ENCODE measurements at regions not wholly inside any gene's neighbourhood (a gene's known extent, or its start where the extent isn't known, plus 50 kb on each side); places are given as distances from the start of the nearest gene placed in this dataset.
"Not testable (repeated sequence)": the region's sequence is repeated elsewhere in the genome, so short reads cannot be mapped to it uniquely, and the experiment has no call there.

DNA sequence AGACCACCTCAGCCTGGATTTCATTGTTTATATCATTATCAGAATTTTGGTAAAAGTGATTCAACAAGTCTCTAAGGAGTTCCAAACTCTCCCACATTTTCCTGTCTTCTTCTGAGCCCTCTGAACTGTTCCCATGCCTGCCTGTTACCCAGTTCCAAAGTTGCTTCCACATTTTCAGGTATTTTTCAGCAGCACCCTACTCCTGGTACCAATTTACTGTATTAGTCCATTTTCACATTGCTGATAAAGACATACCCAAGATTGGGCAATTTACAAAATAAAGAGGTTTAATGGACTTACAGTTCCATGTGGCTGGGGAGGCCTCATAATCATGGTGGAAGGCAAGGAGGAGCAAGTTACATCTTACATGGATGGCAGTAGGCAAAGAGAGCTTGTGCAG lies 1087.3 kb downstream of the DIAPH3 start:
- H3K4me1 ChIP-seq (ENCODE audit: control insufficient read depth, insufficient read depth, low read length); H3K36me3 ChIP-seq (ENCODE audit: control insufficient read depth, insufficient read depth, low read length); H3K4me3 ChIP-seq (ENCODE audit: low read depth, low read length); H3K9ac ChIP-seq (ENCODE audit: low read length); H3K27me3 ChIP-seq (ENCODE audit: control insufficient read depth, insufficient read depth, low read length); H3K27ac ChIP-seq (ENCODE audit: low read depth, low read length): not testable (repeated sequence)
- H3K9me3 ChIP-seq (ENCODE audit: control insufficient read depth, insufficient read depth, low read depth, low read length), result peaks cover 28% of the 10 kb centered on the region

DNA sequence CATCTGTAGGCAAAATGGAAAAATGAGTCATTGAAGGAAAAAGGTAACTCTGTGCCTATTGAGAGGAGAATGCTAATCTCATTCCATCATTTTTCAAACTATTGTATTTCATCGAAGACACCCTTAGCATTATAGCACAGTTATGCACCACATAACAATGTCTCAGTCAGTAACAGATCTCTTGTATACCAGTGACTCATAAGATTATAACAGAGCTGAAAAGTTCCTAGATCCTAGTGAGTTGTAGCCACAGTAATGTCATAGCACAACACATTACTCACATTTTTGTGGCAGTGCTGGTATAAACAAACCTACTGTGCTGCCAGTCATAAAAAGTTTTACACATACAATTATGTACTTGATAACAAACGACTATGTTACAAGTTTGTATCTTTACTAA lies 1077.6 kb downstream of the DIAPH3 start:
- Histone ChIP-seq H3K9ac (ENCODE audit: low read length) (no peak overlapping the region), H3K4me3 (ENCODE audit: low read depth, low read length) (no peak overlapping the region), H3K9me3 (ENCODE audit: control insufficient read depth, insufficient read depth, low read depth, low read length) (no peaks in the 10 kb centered on the region), H3K27me3 (ENCODE audit: control insufficient read depth, insufficient read depth, low read length) (no peaks in the 10 kb centered on the region), H3K4me1 (ENCODE audit: control insufficient read depth, insufficient read depth, low read length) (no peaks in the 10 kb centered on the region), H3K27ac (ENCODE audit: low read depth, low read length) (no peak overlapping the region), H3K36me3 (ENCODE audit: control insufficient read depth, insufficient read depth, low read length) (no peaks in the 10 kb centered on the region)

DNA sequence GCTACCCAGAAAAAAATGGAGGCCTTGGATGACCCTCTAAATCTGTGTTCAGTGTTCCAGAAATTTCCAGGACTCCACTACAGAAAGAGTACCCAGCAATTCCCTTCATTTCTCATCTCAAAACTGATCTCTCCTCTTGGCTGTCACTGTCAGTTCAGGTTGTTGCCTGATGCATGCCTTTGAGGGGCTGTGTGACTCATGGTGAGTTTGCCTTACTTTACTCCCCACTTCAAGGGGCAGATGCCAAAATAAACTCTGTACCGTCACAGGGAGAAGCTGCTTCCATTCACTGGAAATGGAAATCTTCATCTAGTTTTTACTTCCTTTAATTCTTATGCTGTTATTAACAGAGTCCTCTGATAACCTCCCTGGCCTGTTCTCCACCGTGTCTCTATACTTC lies 1075.0 kb downstream of the DIAPH3 start:
- H3K4me3 ChIP-seq (ENCODE audit: low read depth, low read length), result no peak overlapping the region
- no peaks in the 10 kb centered on the region for H3K4me1 ChIP-seq (ENCODE audit: control insufficient read depth, insufficient read depth, low read length)
- no peaks in the 10 kb centered on the region for H3K36me3 ChIP-seq (ENCODE audit: control insufficient read depth, insufficient read depth, low read length)
- no peaks in the 10 kb centered on the region for H3K27me3 ChIP-seq (ENCODE audit: control insufficient read depth, insufficient read depth, low read length)
- no peak overlapping the region for H3K9ac ChIP-seq (ENCODE audit: low read length)
- no peaks in the 10 kb centered on the region for H3K9me3 ChIP-seq (ENCODE audit: control insufficient read depth, insufficient read depth, low read depth, low read length)
- H3K27ac ChIP-seq (ENCODE audit: low read depth, low read length), result no peak overlapping the region

DNA sequence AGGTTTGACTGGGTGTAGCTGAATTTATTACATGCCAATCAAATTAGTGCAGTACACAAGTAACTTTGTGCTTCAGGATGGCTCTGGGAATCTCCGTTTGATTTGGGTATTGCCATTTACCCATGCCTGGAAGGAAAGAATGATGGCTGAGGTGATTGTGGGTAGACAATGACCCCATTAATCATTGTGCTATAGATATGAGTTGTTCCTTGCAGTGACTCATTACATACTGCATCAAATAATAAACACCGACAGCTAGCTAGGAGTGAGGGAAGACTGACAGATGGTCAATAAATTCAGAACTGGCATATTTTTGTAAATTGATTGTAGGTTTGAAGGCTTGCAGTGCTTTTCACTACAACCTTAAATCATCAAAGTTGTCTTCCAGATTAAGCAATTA lies 1069.5 kb downstream of the DIAPH3 start:
- H3K4me1 ChIP-seq (ENCODE audit: control insufficient read depth, insufficient read depth, low read length), result no peaks in the 10 kb centered on the region; the same call in 1 of the 2 replicates
- H3K4me3 ChIP-seq (ENCODE audit: low read depth, low read length), result no peak overlapping the region
- no peaks in the 10 kb centered on the region for H3K27me3 ChIP-seq (ENCODE audit: control insufficient read depth, insufficient read depth, low read length)
- no peaks in the 10 kb centered on the region for H3K36me3 ChIP-seq (ENCODE audit: control insufficient read depth, insufficient read depth, low read length)
- no peak overlapping the region for H3K9ac ChIP-seq (ENCODE audit: low read length)
- H3K27ac ChIP-seq (ENCODE audit: low read depth, low read length), result no peak overlapping the region
- no peaks in the 10 kb centered on the region for H3K9me3 ChIP-seq (ENCODE audit: control insufficient read depth, insufficient read depth, low read depth, low read length)

DNA sequence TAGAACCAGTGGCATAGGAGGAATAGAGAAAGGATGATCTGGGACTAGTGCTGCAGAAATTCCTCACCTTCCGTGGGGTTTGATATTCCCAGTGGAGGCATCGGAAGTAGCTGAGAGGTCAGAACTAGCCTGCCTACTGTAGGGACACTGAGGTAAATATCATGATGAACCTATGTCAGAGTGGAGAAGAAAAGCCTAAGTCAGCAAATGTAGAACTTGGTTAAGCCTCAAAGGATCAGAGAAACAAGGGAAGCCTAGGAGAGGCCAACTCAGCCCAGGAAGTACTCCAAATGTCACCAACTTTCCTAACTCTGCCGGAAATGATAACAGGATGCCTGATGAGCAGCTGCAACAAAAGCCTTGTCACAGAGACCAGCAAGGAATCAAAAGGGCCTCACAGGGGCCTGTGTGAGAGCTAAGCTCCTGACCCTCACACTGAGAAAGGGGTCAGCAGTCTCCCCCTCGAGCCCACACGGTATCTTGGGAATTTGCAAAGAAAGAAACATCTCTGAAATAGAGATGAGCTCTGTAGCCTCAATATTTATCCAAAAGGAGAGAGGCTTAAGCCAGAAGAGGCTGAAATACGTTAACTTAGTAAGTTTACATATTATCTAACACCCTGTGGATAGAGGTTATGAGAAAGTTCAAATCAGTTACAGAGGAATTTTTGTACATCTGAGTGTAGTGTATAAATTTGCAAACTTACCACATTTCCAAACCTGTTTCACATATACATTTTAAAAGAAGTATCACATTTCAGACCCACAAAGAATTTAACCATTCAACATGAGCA lies 1064.3 kb downstream of the DIAPH3 start:
- Histone ChIP-seq H3K27ac (ENCODE audit: low read depth, low read length) (no peak overlapping the region), H3K4me1 (ENCODE audit: control insufficient read depth, insufficient read depth, low read length) (no peaks in the 10 kb centered on the region; the same call in 1 of the 2 replicates), H3K9me3 (ENCODE audit: control insufficient read depth, insufficient read depth, low read depth, low read length) (no peaks in the 10 kb centered on the region)

DNA sequence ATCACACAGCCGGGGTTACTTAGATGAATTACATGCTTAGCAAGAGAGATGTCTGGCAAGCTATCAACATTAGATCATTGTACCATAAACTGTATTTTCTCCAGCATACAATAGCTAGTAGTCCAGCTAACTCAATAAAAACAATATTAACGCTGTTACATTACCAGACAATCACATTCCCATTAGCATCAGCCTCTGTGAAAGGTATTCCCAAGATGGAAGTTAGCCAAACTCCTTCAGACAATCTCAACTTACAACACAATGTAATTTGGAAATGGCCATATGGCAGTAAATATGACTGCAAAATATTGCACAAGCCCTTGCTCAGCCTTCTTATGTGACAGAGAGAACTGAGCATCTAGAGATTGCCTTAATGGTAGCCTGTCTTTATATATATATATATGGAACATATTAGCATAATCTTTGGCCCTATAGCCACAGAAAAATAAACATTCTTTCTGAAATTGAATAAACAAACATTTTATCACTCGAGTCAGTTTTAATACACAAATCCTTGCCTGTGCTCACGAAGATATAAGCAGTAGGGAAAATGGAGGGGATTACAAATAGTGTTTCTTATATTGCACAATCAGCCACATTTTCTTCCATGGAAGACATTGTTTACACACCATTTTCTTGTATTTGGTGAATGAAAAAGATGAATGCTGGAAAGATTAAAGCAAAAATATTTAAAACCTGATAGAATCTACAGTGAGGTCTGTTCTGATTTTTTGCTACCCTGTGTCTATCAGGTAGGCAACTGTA lies 1060.5 kb downstream of the DIAPH3 start:
- H3K9me3 ChIP-seq (ENCODE audit: control insufficient read depth, insufficient read depth, low read depth, low read length), result peaks cover 6% of the 10 kb centered on the region; the same call in 1 of the 2 replicates
- H3K27ac ChIP-seq (ENCODE audit: low read depth, low read length), result no peak overlapping the region
- no peaks in the 10 kb centered on the region for H3K36me3 ChIP-seq (ENCODE audit: control insufficient read depth, insufficient read depth, low read length)
- no peak overlapping the region for H3K9ac ChIP-seq (ENCODE audit: low read length)
- H3K4me1 ChIP-seq (ENCODE audit: control insufficient read depth, insufficient read depth, low read length), result no peaks in the 10 kb centered on the region; the same call in 1 of the 2 replicates
- no peaks in the 10 kb centered on the region for H3K27me3 ChIP-seq (ENCODE audit: control insufficient read depth, insufficient read depth, low read length)
- no peak overlapping the region for H3K4me3 ChIP-seq (ENCODE audit: low read depth, low read length)

More for the DNA sequence above, 1064.3 kb downstream of the DIAPH3 start:
- H3K9ac ChIP-seq (ENCODE audit: low read length), result no peak overlapping the region
- no peaks in the 10 kb centered on the region for H3K36me3 ChIP-seq (ENCODE audit: control insufficient read depth, insufficient read depth, low read length)
- H3K27me3 ChIP-seq (ENCODE audit: control insufficient read depth, insufficient read depth, low read length), result no peaks in the 10 kb centered on the region
- no peak overlapping the region for H3K4me3 ChIP-seq (ENCODE audit: low read depth, low read length)

DNA sequence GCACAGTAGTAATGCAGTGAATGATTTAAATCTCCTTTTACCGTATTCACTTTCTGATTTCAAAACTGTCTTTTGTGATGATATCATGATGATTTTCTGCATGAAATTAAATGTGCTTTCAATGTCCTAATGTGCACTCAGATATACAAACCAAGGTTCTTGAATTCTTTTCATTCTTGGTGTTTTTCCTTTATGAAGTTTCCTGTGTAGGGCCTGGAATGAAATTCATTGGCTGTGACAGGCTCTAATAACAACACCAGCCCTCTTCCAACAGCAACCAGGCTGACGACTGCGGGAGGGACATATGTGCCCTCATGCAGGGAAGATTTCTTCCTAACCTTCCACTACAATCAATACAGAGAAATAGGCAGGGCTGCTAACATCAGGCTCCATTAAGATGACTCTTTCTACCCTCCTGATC lies 1052.0 kb downstream of the DIAPH3 start:
- no peak overlapping the region for H3K9ac ChIP-seq (ENCODE audit: low read length)
- H3K4me1 ChIP-seq (ENCODE audit: control insufficient read depth, insufficient read depth, low read length), result peaks cover 15% of the 10 kb centered on the region
- H3K4me3 ChIP-seq (ENCODE audit: low read depth, low read length), result no peak overlapping the region
- no peaks in the 10 kb centered on the region for H3K36me3 ChIP-seq (ENCODE audit: control insufficient read depth, insufficient read depth, low read length)
- H3K9me3 ChIP-seq (ENCODE audit: control insufficient read depth, insufficient read depth, low read depth, low read length), result peaks cover 6% of the 10 kb centered on the region; the same call in 1 of the 2 replicates
- no peak overlapping the region for H3K27ac ChIP-seq (ENCODE audit: low read depth, low read length)
- no peaks in the 10 kb centered on the region for H3K27me3 ChIP-seq (ENCODE audit: control insufficient read depth, insufficient read depth, low read length)

DNA sequence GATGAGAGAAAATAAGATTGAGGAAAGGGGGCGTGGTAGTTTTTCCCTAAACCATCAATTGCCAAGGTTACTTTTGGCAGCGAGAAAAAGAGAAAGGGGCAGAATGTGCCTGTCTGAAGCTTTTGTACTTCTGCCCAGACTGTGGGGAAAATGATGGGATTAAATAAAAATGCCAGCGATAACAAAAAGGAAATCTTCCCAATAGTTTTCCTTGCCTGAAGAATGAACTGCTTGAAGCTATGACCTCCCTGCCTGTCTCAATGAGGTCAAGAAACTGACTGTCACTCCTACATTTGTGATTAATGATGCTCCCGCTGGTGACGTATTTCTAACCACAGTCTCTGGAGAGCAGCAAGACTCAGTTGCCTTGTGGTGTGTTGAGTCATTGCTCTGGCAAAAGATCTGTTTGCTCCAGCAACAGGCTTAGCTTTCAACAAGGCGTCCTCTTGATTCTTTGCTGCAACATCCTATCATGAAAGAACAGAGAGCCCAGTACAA lies 1051.5 kb downstream of the DIAPH3 start:
- no peak overlapping the region for H3K9ac ChIP-seq (ENCODE audit: low read length)
- H3K27ac ChIP-seq (ENCODE audit: low read depth, low read length), result no peak overlapping the region

DNA sequence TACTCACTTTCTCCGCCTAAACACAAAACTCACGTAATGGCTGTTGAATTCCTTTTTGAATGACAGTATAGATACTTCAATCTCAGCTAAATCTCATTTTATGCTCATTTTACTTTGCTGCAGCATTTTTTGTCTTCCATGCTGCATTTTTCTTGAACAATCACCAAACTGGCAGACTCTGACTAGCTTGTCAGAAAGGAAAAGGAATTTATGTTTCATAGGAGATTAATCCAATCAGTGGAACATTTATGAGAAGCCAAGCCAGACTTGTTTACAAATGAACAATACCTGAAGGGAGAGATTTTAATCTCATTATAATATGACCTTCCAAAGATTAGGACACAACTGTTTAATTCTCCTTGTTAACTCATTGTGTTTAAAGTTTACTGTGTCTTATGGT lies 1044.3 kb downstream of the DIAPH3 start:
- no peaks in the 10 kb centered on the region for H3K36me3 ChIP-seq (ENCODE audit: control insufficient read depth, insufficient read depth, low read length)
- H3K4me3 ChIP-seq (ENCODE audit: low read depth, low read length), result no peak overlapping the region
- H3K27me3 ChIP-seq (ENCODE audit: control insufficient read depth, insufficient read depth, low read length), result no peaks in the 10 kb centered on the region
- no peaks in the 10 kb centered on the region; the same call in 1 of the 2 replicates for H3K4me1 ChIP-seq (ENCODE audit: control insufficient read depth, insufficient read depth, low read length)
- H3K27ac ChIP-seq (ENCODE audit: low read depth, low read length), result no peak overlapping the region
- H3K9ac ChIP-seq (ENCODE audit: low read length), result no peak overlapping the region
- no peaks in the 10 kb centered on the region for H3K9me3 ChIP-seq (ENCODE audit: control insufficient read depth, insufficient read depth, low read depth, low read length)

More for the DNA sequence above, 1051.5 kb downstream of the DIAPH3 start:
- no peaks in the 10 kb centered on the region for H3K36me3 ChIP-seq (ENCODE audit: control insufficient read depth, insufficient read depth, low read length)
- peaks cover 15% of the 10 kb centered on the region for H3K4me1 ChIP-seq (ENCODE audit: control insufficient read depth, insufficient read depth, low read length)
- H3K9me3 ChIP-seq (ENCODE audit: control insufficient read depth, insufficient read depth, low read depth, low read length), result peaks cover 6% of the 10 kb centered on the region; the same call in 1 of the 2 replicates
- no peak overlapping the region for H3K4me3 ChIP-seq (ENCODE audit: low read depth, low read length)
- H3K27me3 ChIP-seq (ENCODE audit: control insufficient read depth, insufficient read depth, low read length), result no peaks in the 10 kb centered on the region

DNA sequence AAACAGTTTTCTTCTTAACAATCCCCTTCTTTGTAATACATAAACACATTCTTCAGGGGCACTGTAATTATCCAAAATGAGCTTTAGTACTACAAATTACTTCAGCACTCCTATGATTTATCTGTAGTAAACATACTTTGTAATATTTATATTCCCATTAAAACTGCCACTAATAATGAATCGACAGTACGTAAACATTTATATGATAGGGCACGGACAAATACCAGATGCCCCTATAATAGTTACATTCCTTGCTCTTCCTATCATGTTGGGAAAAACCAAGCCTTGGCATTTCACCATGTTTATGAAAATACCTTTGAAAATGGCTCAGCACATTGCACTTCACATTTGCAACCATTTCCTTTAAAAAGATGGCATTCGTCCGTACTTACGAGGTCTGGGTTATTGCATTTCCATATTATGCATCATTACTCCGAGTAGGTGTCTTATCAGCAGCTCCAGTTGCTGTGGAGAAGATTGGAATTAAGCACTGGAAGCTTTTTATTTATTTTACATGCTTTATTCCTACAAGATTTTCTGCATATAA lies 1043.4 kb downstream of the DIAPH3 start:
- Histone ChIP-seq H3K4me3 (ENCODE audit: low read depth, low read length) (no peak overlapping the region), H3K27ac (ENCODE audit: low read depth, low read length) (no peak overlapping the region), H3K36me3 (ENCODE audit: control insufficient read depth, insufficient read depth, low read length) (no peaks in the 10 kb centered on the region), H3K4me1 (ENCODE audit: control insufficient read depth, insufficient read depth, low read length) (no peaks in the 10 kb centered on the region; the same call in 1 of the 2 replicates), H3K9me3 (ENCODE audit: control insufficient read depth, insufficient read depth, low read depth, low read length) (no peaks in the 10 kb centered on the region), H3K27me3 (ENCODE audit: control insufficient read depth, insufficient read depth, low read length) (no peaks in the 10 kb centered on the region), H3K9ac (ENCODE audit: low read length) (no peak overlapping the region)

DNA sequence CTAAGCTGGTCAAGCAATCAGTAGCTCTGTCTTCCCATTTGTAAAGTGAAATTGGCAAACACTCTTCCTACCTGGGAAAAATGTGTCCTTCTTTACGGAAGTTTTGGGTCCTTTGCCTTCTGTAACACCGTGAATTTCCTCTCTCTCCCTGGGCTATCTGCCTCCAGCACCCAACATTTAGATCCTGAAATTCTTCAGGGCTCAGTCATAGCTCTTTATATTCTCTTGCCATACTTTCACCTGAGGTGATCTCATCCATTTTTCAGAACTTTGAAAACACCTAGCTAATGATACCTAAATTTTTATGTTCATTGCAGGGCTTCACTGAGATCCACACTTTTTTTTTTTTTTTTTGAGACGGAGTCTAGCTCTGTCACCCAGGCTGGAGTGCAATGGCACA lies 1042.2 kb downstream of the DIAPH3 start:
- H3K4me1 ChIP-seq (ENCODE audit: control insufficient read depth, insufficient read depth, low read length), result no peaks in the 10 kb centered on the region; the same call in 1 of the 2 replicates
- H3K27me3 ChIP-seq (ENCODE audit: control insufficient read depth, insufficient read depth, low read length), result no peaks in the 10 kb centered on the region
- H3K27ac ChIP-seq (ENCODE audit: low read depth, low read length), result no peak overlapping the region
- H3K36me3 ChIP-seq (ENCODE audit: control insufficient read depth, insufficient read depth, low read length), result no peaks in the 10 kb centered on the region
- H3K9ac ChIP-seq (ENCODE audit: low read length), result no peak overlapping the region
- H3K9me3 ChIP-seq (ENCODE audit: control insufficient read depth, insufficient read depth, low read depth, low read length), result no peaks in the 10 kb centered on the region
- H3K4me3 ChIP-seq (ENCODE audit: low read depth, low read length), result no peak overlapping the region
